ENCODE measurements at regions not wholly inside any gene's neighbourhood (a gene's known extent, or its start where the extent isn't known, plus 50 kb on each side); places are given as distances from the start of the nearest gene placed in this dataset.
"Not testable (repeated sequence)": the region's sequence is repeated elsewhere in the genome, so short reads cannot be mapped to it uniquely, and the experiment has no call there.

- Histone ChIP-seq H3K9me3 (ENCODE audit: low read length) (no peaks in the 10 kb centered on the region), H3K4me2 (ENCODE audit: low read length) (no peak overlapping the region), H2AFZ (ENCODE audit: low read length) (no peak overlapping the region), H3K79me2 (ENCODE audit: insufficient read depth, low read depth, low read length) (no peaks in the 10 kb centered on the region), H4K20me1 (ENCODE audit: insufficient read depth, low read length) (no peaks in the 10 kb centered on the region), H3K27ac (ENCODE audit: low read depth, low read length, poor library complexity, severe bottlenecking) (no peak overlapping the region), H3K4me1 (ENCODE audit: insufficient read depth, low read length, poor library complexity, severe bottlenecking) (no peaks in the 10 kb centered on the region), H3K4me3 (ENCODE audit: low read depth, low read length, poor library complexity, severe bottlenecking) (no peak overlapping the region), H3K36me3 (ENCODE audit: insufficient read depth, low read length) (no peaks in the 10 kb centered on the region), H3K9me2 (ENCODE audit: insufficient read depth, low read length) (no peaks in the 10 kb centered on the region)
- no peak for DNase-seq (ENCODE audit: low spot score)
- BruUV-seq (replicated peaks) = no TSS peak
- ChIA-PET CTCF (ENCODE audit: unreplicated experiment) (no interaction called here), POLR2A (no interaction called here)
- intact Hi-C loops (cut with micrococcal nuclease; ENCODE audit: unreplicated experiment) = no loop called here
- TF ChIP-seq CTCF (conservative IDR thresholded peaks at IDR 0.05; ENCODE audit: low read length) (no peak), EZH2phosphoT487 (IDR thresholded peaks at IDR 0.05; ENCODE audit: borderline replicate concordance, low read depth, low read length) (no peak)
Observed at GRCh38 chr6:61622601-61623000, 663.4 kb downstream of the KHDRBS2 start.

- CTCF ChIA-PET (ENCODE audit: unreplicated experiment) = no interaction called here
- H3K27ac ChIP-seq (ENCODE audit: low read depth, low read length, poor library complexity, severe bottlenecking) = no peak overlapping the region
- TF ChIP-seq EZH2phosphoT487 (IDR thresholded peaks at IDR 0.05; ENCODE audit: borderline replicate concordance, low read depth, low read length) = no peak
- TF ChIP-seq CTCF (conservative IDR thresholded peaks at IDR 0.05; ENCODE audit: low read length) = no peak
- 0 out of 2 replicates have a peak, but pooled peaks cover 4% of the 10 kb centered on the region for H3K9me3 ChIP-seq (ENCODE audit: low read length)
- no peak overlapping the region for H3K4me3 ChIP-seq (ENCODE audit: low read depth, low read length, poor library complexity, severe bottlenecking)
- intact Hi-C loops (cut with micrococcal nuclease; ENCODE audit: unreplicated experiment) = no loop called here
- H3K4me1 ChIP-seq (ENCODE audit: insufficient read depth, low read length, poor library complexity, severe bottlenecking) = no peaks in the 10 kb centered on the region
- no peaks in the 10 kb centered on the region for H3K9me2 ChIP-seq (ENCODE audit: insufficient read depth, low read length)
- no peaks in the 10 kb centered on the region for H3K79me2 ChIP-seq (ENCODE audit: insufficient read depth, low read depth, low read length)
- POLR2A ChIA-PET = no interaction called here
- no peaks in the 10 kb centered on the region for H3K36me3 ChIP-seq (ENCODE audit: insufficient read depth, low read length)
- no peak for DNase-seq (ENCODE audit: low spot score)
- H2AFZ ChIP-seq (ENCODE audit: low read length) = no peak overlapping the region
- H4K20me1 ChIP-seq (ENCODE audit: insufficient read depth, low read length) = no peaks in the 10 kb centered on the region
- H3K4me2 ChIP-seq (ENCODE audit: low read length) = no peak overlapping the region
- BruUV-seq (replicated peaks) = no TSS peak
Observed at GRCh38 chr6:61614119-61614518, 671.9 kb downstream of the KHDRBS2 start.

GRCh38 chr6:61606500-61606899 lies 679.5 kb downstream of the KHDRBS2 start:
- H3K79me2 ChIP-seq (ENCODE audit: insufficient read depth, low read depth, low read length) = no peaks in the 10 kb centered on the region
- POLR2A ChIA-PET = no interaction called here

GRCh38 chr6:61605851-61606250 lies 680.2 kb downstream of the KHDRBS2 start:
- POLR2A ChIA-PET; H3K9me2 ChIP-seq (ENCODE audit: insufficient read depth, low read length); H3K36me3 ChIP-seq (ENCODE audit: insufficient read depth, low read length); H3K4me2 ChIP-seq (ENCODE audit: low read length); DNase-seq (ENCODE audit: low spot score); BruUV-seq (replicated peaks); H2AFZ ChIP-seq (ENCODE audit: low read length); H3K4me1 ChIP-seq (ENCODE audit: insufficient read depth, low read length, poor library complexity, severe bottlenecking); H4K20me1 ChIP-seq (ENCODE audit: insufficient read depth, low read length); H3K9me3 ChIP-seq (ENCODE audit: low read length); CTCF ChIA-PET (ENCODE audit: unreplicated experiment); H3K27ac ChIP-seq (ENCODE audit: low read depth, low read length, poor library complexity, severe bottlenecking); H3K4me3 ChIP-seq (ENCODE audit: low read depth, low read length, poor library complexity, severe bottlenecking); intact Hi-C loops (cut with micrococcal nuclease; ENCODE audit: unreplicated experiment); H3K79me2 ChIP-seq (ENCODE audit: insufficient read depth, low read depth, low read length): not testable (repeated sequence)

More at GRCh38 chr6:61606500-61606899, 679.5 kb downstream of the KHDRBS2 start:
- Histone ChIP-seq H3K9me3 (ENCODE audit: low read length) (no peaks in the 10 kb centered on the region), H2AFZ (ENCODE audit: low read length) (no peak overlapping the region), H3K4me2 (ENCODE audit: low read length) (no peak overlapping the region), H3K27ac (ENCODE audit: low read depth, low read length, poor library complexity, severe bottlenecking) (no peak overlapping the region), H4K20me1 (ENCODE audit: insufficient read depth, low read length) (no peaks in the 10 kb centered on the region), H3K9me2 (ENCODE audit: insufficient read depth, low read length) (no peaks in the 10 kb centered on the region), H3K4me1 (ENCODE audit: insufficient read depth, low read length, poor library complexity, severe bottlenecking) (no peaks in the 10 kb centered on the region), H3K4me3 (ENCODE audit: low read depth, low read length, poor library complexity, severe bottlenecking) (no peak overlapping the region), H3K36me3 (ENCODE audit: insufficient read depth, low read length) (no peaks in the 10 kb centered on the region)
- no peak for TF ChIP-seq EZH2phosphoT487 (IDR thresholded peaks at IDR 0.05; ENCODE audit: borderline replicate concordance, low read depth, low read length)
- TF ChIP-seq CTCF (conservative IDR thresholded peaks at IDR 0.05; ENCODE audit: low read length) = no peak
- no TSS peak for BruUV-seq (replicated peaks)
- CTCF ChIA-PET (ENCODE audit: unreplicated experiment) = no interaction called here
- intact Hi-C loops (cut with micrococcal nuclease; ENCODE audit: unreplicated experiment) = no loop called here
- no peak for DNase-seq (ENCODE audit: low spot score)

- H3K79me2 ChIP-seq (ENCODE audit: insufficient read depth, low read depth, low read length); H3K9me2 ChIP-seq (ENCODE audit: insufficient read depth, low read length); H2AFZ ChIP-seq (ENCODE audit: low read length); H3K4me3 ChIP-seq (ENCODE audit: low read depth, low read length, poor library complexity, severe bottlenecking); BruUV-seq (replicated peaks); DNase-seq (ENCODE audit: low spot score); intact Hi-C loops (cut with micrococcal nuclease; ENCODE audit: unreplicated experiment); H3K36me3 ChIP-seq (ENCODE audit: insufficient read depth, low read length); H3K4me1 ChIP-seq (ENCODE audit: insufficient read depth, low read length, poor library complexity, severe bottlenecking); CTCF ChIA-PET (ENCODE audit: unreplicated experiment); POLR2A ChIA-PET; H3K27ac ChIP-seq (ENCODE audit: low read depth, low read length, poor library complexity, severe bottlenecking); H3K9me3 ChIP-seq (ENCODE audit: low read length); H4K20me1 ChIP-seq (ENCODE audit: insufficient read depth, low read length); H3K4me2 ChIP-seq (ENCODE audit: low read length): not testable (repeated sequence)
Observed at GRCh38 chr6:61602171-61602570, 683.9 kb downstream of the KHDRBS2 start.
